ENCODE measurements at regions not wholly inside any gene's neighbourhood (a gene's known extent, or its start where the extent isn't known, plus 50 kb on each side); places are given as distances from the start of the nearest gene placed in this dataset.

DNA sequence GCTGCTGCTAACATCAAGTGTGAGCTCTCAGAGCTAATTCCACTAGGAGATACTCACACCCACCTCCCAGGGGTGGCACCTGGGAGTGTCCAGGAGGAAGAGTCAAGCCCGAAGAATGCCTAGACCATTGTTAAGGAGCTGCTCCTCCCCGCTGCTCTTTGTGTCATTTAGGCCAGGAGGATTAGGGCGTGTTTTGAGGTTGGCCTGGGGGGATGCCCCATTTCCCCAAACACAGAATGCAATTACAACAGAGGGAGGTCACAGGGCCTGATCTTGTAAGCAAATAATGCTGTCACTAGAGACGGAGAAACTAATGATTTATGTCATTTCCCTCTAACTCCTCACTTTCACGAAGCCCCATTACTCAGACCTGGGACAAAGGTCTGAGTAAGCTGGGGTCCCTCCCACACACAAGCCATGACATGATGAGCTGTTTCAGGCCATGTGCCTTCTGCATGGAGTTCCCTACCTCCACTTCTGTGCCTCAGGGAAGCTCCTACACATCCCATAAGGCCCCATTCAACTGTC is 312.5 kb downstream of the ACTL7B start:
- H3K9me1 ChIP-seq (replicated peaks; ENCODE audit: control insufficient read depth, extremely low read depth, insufficient read depth, low read length): no peaks in the 10 kb centered on the region
- POLR2A ChIA-PET: no interaction called here
- no peaks in the 10 kb centered on the region for H4K20me1 ChIP-seq (replicated peaks; ENCODE audit: control insufficient read depth, extremely low read depth, insufficient read depth, low read length)
- no peaks in the 10 kb centered on the region for H3K4me1 ChIP-seq (ENCODE audit: control insufficient read depth, extremely low read depth, insufficient read depth, low read length)
- dilution Hi-C loops (cut with MboI; ENCODE audit: extremely low pct_ligation_motif_present, low sequenced_read_pairs): no loop called here
- TF ChIP-seq, protein P1, sequence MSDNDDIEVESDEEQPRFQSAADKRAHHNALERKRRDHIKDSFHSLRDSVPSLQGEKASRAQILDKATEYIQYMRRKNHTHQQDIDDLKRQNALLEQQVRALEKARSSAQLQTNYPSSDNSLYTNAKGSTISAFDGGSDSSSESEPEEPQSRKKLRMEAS (IDR thresholded peaks at IDR 0.05; ENCODE audit: insufficient read depth, insufficient read length): no peak
- no peak for TF ChIP-seq GATA2 (IDR thresholded peaks at IDR 0.05; ENCODE audit: insufficient read depth, insufficient read length, low read depth, low read length)
- TF ChIP-seq, protein P2, sequence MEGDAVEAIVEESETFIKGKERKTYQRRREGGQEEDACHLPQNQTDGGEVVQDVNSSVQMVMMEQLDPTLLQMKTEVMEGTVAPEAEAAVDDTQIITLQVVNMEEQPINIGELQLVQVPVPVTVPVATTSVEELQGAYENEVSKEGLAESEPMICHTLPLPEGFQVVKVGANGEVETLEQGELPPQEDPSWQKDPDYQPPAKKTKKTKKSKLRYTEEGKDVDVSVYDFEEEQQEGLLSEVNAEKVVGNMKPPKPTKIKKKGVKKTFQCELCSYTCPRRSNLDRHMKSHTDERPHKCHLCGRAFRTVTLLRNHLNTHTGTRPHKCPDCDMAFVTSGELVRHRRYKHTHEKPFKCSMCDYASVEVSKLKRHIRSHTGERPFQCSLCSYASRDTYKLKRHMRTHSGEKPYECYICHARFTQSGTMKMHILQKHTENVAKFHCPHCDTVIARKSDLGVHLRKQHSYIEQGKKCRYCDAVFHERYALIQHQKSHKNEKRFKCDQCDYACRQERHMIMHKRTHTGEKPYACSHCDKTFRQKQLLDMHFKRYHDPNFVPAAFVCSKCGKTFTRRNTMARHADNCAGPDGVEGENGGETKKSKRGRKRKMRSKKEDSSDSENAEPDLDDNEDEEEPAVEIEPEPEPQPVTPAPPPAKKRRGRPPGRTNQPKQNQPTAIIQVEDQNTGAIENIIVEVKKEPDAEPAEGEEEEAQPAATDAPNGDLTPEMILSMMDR (IDR thresholded peaks at IDR 0.05; ENCODE audit: extremely low read depth in 1 of 2, insufficient read depth in 1 of 2, low read depth in 1 of 2, low read length in 2 of 2): no peak
- TF ChIP-seq JUN (IDR thresholded peaks at IDR 0.05; ENCODE audit: borderline replicate concordance, insufficient read depth, insufficient read length, low read depth): no peak
- no peak for TF ChIP-seq FOS (IDR thresholded peaks at IDR 0.05; ENCODE audit: borderline replicate concordance, insufficient read depth, low read length)
- TF ChIP-seq MYC (IDR thresholded peaks at IDR 0.05; ENCODE audit: low read depth, low read length): no peak
- TF ChIP-seq EZH2 (IDR thresholded peaks at IDR 0.05; ENCODE audit: borderline replicate concordance, low read depth, low read length, severe bottlenecking): no peak
- TF ChIP-seq POLR2A (IDR thresholded peaks at IDR 0.05; ENCODE audit: low read depth, low read length): no peak
- no peak for TF ChIP-seq POLR2AphosphoS5 (IDR thresholded peaks at IDR 0.05; ENCODE audit: insufficient read depth, low read depth, low read length)
- H2AFZ ChIP-seq (ENCODE audit: low read depth, low read length): no peak overlapping the region
- H3K9me3 ChIP-seq (replicated peaks; ENCODE audit: control insufficient read depth, insufficient read depth, low read length): no peaks in the 10 kb centered on the region
- H3K27ac ChIP-seq (ENCODE audit: insufficient read depth, low read depth, low read length): no peak overlapping the region
- no peak overlapping the region for H3K4me3 ChIP-seq (replicated peaks in 1 of 3; ENCODE audit: insufficient read depth in 1 of 3, low read depth in 1 of 3, low read length in 3 of 3)
- H3K27me3 ChIP-seq (ENCODE audit: control insufficient read depth in 2 of 2, insufficient read depth in 2 of 2, low read length in 2 of 2): no peaks in the 10 kb centered on the region
- H3K36me3 ChIP-seq (ENCODE audit: control insufficient read depth in 2 of 2, extremely low read depth in 1 of 2, insufficient read depth in 2 of 2, low read length in 2 of 2): no peaks in the 10 kb centered on the region
- intact Hi-C loops (cut with micrococcal nuclease): no loop called here
- no peak for DNase-seq (ENCODE audit: low read depth, low spot score)
- CTCF ChIA-PET: no interaction called here
- no TSS peak for BruUV-seq (replicated peaks)
- no peaks in the 10 kb centered on the region for H3K79me2 ChIP-seq (ENCODE audit: control insufficient read depth, insufficient read depth, low read length)
- H3K4me2 ChIP-seq (ENCODE audit: insufficient read depth, low read length): no peak overlapping the region
- no peak overlapping the region for H3K9ac ChIP-seq (replicated peaks; ENCODE audit: extremely low read depth, insufficient read depth, low read length)
- no peak for FAIRE-seq

Data from endothelial cell of umbilical vein (primary cell).